ENCODE measurements at regions not wholly inside any gene's neighbourhood (a gene's known extent, or its start where the extent isn't known, plus 50 kb on each side); places are given as distances from the start of the nearest gene placed in this dataset.
A peak's percentile ranks its signal among the peaks of the same experiment; 100 is the strongest.
"Not testable (repeated sequence)": the region's sequence is repeated elsewhere in the genome, so short reads cannot be mapped to it uniquely, and the experiment has no call there.

- ATAC-seq = no peak
- intact Hi-C loops (cut with DNase I) = no loop called here
- no peak for DNase-seq
Measured at GRCh38 chr14:81989211-81989610, 455.6 kb upstream of the SEL1L start.

GRCh38 chr14:81990312-81990761, 456.7 kb upstream of the SEL1L start:
- DNase-seq = no peak
- intact Hi-C loops (cut with DNase I) = loop anchor here in 1 of 2 donors (10.0 kb wide), 1 partner anchor 366 kb away; no protein-coding TSS in a partner anchor
- peak in 1 of 2 donors; percentile 45 for ATAC-seq

DNA sequence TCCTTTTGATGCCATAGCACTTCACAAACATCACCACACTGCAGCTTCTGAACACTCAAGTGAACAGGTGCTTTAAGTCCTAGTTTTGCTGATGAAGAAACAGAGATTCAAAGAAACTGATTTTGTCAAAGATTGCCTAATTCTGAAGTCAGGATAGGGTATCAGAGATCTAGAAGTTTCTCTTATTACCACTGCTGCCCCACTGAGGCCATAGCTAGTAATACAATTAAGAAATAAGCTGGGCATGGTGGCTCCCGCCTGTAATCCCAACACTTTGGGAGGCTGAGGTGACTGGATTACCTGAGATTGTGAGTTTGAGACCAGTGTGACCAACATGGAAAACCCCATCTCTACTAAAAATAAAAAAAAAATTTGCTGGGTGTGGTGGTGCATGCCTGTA, 458.3 kb upstream of the SEL1L start:
- no peak for ATAC-seq
- intact Hi-C loops (cut with DNase I) = loop anchor here in 1 of 2 donors (10.0 kb wide), 1 partner anchor 367 kb away; no protein-coding TSS in a partner anchor
- no peak for DNase-seq

GRCh38 chr14:81993432-81993831, 459.8 kb upstream of the SEL1L start:
- DNase-seq = no peak
- intact Hi-C loops (cut with DNase I) = loop anchor here in 1 of 2 donors (10.0 kb wide), 1 partner anchor 369 kb away; no protein-coding TSS in a partner anchor
- ATAC-seq = peak in 1 of 2 donors; percentile 70

DNA sequence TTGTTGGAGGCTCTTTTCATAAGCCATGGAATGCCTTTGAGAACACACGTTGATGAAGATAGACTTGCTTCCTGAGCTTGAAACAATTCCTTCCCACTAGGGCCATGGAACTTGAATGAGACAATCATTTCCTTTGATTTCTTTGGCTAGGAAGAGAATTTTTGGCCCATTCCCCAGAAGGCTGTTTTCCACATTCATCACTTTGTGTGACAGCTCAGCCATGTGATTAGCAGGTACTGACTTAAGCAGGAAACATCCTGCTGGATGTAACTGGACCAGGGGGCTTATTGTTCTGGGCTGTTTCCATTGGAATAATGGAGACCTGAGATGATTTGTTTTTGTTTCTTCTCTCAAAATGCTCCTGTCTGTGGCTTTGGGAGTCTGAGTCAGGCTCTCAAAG, 469.8 kb upstream of the SEL1L start:
- ATAC-seq (no peak), DNase-seq (no peak)
- intact Hi-C loops (cut with DNase I) = no loop called here

DNA sequence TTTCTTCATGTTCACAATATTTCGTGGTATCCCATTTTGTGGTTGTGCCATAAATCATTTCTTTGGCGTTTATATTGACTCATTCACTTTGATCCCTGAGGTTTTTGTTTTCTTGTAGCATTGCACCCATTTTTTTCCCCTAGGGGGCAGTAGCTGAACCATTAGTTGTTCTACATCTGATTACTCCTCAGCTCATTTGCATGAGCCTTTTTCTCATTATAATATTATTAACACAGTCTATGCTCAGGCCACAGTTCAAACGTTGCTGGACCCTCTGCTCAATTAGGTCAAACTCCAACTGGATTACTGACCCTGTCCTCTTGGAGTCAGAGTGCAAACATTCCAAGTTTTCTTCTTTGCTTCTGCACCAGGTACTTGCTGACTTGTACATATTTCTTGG, 475.4 kb upstream of the SEL1L start:
- ATAC-seq (no peak), DNase-seq (no peak)
- intact Hi-C loops (cut with DNase I) = no loop called here

DNA sequence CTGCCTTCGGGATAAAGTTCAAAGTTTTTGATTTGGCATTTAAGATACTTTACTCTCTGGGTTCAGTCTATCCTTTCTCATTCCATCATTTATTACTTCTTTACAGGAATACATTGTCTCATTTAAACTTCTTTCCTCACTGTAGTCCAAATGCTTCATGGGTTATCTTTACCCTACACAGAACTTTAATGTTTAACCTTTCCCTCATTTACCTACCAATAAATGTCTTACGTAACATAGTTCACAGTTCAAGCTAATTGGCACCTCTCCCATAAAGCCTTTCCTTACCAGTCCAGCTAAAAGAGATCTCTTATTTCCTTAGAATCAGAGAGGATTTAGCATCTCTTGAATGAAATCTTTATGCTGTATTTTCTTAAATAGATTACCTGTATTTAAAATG, 476.3 kb upstream of the SEL1L start:
- ATAC-seq (no peak), DNase-seq (no peak)
- intact Hi-C loops (cut with DNase I) = no loop called here

DNA sequence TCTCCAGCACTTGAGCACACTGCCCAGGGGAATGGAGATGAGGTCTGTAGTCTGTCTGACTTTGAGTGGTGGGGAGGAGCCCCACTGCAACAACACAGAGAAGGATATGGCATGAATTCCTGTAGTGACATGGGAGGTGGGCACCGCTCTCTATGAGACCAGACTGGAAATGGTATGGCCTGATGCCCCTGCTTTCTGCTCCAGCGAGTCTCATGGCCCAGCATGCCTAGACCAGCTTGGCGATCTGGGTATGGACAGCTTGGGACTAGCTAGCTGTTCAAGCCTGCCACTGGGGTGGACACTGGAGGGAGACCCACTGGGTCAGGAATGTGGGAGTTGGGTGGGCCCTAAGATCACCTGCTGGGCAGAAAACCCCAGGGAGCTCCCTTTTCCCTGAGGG, 477.8 kb upstream of the SEL1L start:
- no peak for ATAC-seq
- intact Hi-C loops (cut with DNase I) = no loop called here
- DNase-seq = no peak

DNA sequence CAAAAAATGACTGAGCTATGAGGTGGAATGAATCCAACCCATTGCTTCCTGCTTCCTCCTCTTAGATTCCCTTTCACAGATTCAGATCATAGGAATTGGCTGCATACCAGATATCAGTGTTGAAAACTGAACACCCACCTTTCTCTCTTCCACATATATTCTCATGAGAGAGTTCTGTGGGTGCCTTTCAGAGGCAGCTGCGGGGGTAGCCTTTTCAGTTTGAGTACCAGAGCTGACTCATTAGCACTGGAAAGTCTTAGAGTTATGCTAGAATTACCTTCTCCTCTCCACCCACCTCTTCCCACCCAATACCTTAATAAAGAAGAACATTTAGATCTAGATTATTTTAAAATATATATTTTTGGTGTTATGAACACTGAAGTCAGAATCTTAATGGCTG, 495.4 kb upstream of the SEL1L start:
- ATAC-seq (no peak), DNase-seq (no peak)
- intact Hi-C loops (cut with DNase I) = no loop called here

DNA sequence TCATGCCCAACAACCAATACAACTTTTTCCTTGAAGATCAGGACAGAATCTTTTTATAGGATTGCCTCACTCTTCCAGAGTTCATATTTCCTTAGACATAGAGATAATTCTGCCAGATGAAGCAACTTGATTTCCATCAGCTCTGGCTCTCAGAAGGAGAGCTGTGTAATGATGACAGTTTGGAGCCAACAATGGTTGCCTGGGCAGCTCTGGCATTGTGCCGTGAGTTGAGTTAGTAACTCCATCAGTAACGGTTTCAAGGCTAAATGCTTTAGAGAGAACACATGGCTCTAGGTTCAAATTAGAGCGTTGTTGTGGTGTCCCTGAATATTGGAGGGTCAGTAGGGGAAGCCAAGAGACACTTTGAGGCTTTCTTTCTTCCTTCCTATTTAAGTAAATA, 501.7 kb upstream of the SEL1L start:
- intact Hi-C loops (cut with DNase I) = no loop called here
- ATAC-seq (no peak), DNase-seq (no peak)

GRCh38 chr14:82038066-82038465, 504.4 kb upstream of the SEL1L start:
- intact Hi-C loops (cut with DNase I) = not testable (repeated sequence)

DNA sequence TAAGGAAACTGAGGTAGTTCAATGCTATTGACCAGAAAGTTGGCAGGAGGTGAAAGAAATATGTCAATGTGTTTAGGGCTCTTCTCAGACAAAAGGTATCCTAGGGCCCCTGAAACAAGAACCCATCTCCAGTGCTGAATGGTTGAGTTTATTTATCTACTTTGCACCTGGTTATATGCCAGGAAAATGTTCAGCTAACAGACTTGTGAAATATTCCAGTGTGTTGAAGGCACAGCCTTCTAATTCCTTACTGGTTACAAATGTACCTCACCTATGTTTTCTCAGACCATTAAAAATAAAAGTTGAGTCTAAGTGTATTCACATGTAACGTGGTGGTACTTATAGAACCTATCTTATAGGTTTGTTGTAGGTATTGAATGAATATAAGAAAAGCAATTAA, 511.7 kb upstream of the SEL1L start:
- intact Hi-C loops (cut with DNase I) = no loop called here
- ATAC-seq (no peak), DNase-seq (no peak)

More at GRCh38 chr14:82038066-82038465, 504.4 kb upstream of the SEL1L start:
- not testable (repeated sequence) for ATAC-seq, DNase-seq

GRCh38 chr14:82046512-82047226, 513.0 kb upstream of the SEL1L start:
- no peak for ATAC-seq
- intact Hi-C loops (cut with DNase I) = no loop called here

GRCh38 chr14:82047777-82048470, 514.3 kb upstream of the SEL1L start:
- no peak for DNase-seq
- no peak for ATAC-seq
- intact Hi-C loops (cut with DNase I) = no loop called here

More at GRCh38 chr14:82046512-82047226, 513.0 kb upstream of the SEL1L start:
- no peak for DNase-seq

- intact Hi-C loops (cut with DNase I) = no loop called here
- DNase-seq (no peak), ATAC-seq (no peak)
Measured at GRCh38 chr14:82052778-82053177, 519.1 kb upstream of the SEL1L start.

GRCh38 chr14:82055515-82056115, 522.0 kb upstream of the SEL1L start:
- no peak for DNase-seq
- intact Hi-C loops (cut with DNase I) = no loop called here
- ATAC-seq = no peak

DNA sequence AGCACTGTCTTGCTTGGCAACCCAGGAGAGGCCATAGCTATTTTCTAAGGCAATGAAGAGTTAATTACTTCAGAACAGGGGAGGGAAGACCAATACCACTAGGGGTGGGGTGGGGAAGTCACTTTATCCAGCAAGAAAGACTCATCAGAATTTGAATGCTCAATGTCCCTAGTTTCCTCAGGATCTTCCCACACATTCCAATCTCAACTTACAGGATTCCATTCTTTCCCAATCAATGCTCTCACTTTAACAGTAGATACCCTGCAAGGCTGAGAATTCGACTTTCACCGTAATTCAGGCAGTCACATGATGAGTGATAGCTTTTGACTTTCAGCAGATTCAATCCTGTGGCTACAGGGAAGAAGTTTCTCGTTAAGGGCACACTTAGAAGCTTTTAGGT, 526.6 kb upstream of the SEL1L start:
- no peak for ATAC-seq
- DNase-seq = no peak

DNA sequence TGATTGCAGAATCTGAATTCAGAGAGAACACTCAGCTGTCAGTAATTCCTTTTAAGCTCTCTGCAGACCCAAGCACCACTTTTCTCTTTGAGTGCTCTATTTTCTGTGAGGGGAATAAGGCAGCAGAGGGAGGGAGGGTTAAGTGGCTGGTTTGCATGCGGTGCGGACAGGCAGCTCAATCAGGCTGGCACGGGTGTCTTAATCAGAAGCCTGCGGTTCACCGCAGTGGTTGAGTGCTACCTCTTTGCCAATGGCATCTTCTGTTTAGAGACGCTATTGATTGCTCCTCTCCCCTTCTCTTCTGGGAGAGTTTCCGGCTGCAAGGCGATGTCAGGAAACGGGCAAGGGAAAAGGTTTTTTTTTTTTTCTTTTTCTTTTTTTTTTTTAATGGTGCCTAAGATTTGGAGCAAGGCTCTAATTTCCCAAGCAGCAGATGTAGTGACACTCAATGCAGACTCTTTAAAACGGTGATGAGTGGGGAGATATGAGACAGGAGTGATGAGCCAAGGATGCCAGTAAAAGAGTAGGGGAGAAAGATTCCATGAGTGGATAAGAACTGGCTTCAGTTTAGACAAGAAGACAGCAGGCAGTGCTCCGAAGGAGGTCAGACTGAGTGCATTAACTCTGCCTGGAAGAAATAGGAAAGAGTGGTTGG, 533.7 kb upstream of the SEL1L start:
- ATAC-seq (no peak), DNase-seq (no peak)
- intact Hi-C loops (cut with DNase I) = no loop called here

More for the DNA sequence above, 526.6 kb upstream of the SEL1L start:
- intact Hi-C loops (cut with DNase I) = no loop called here

- ATAC-seq (no peak), DNase-seq (no peak)
- intact Hi-C loops (cut with DNase I) = no loop called here
Measured at GRCh38 chr14:82070040-82070439, 536.4 kb upstream of the SEL1L start.

DNA sequence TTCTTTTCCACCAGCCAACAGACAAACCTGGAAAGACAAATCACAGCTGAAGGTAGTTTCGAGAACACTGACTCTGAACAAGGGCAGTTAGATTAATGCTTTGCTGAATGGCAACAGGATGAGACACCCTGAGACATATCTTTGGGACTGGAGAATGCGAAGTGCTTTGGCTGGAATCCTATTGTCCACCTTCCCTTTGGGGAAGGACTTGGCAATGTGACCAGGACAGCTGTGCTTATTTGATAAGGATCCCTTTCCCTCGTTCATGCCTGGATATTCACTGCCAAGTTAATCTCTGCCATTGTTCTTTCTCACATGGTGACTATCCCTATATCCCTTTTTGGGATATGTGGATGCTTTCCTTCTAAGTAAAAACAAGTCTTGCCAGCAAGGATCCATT, 537.1 kb upstream of the SEL1L start:
- intact Hi-C loops (cut with DNase I) = no loop called here

More for the DNA sequence above, 537.1 kb upstream of the SEL1L start:
- ATAC-seq (no peak), DNase-seq (no peak)

Measured in left cardiac atrium (tissue), 4 donors.